Fibroblast of lung (primary cell): ENCODE measurements at regions not wholly inside any gene's neighbourhood (a gene's known extent, or its start where the extent isn't known, plus 50 kb on each side); places are given as distances from the start of the nearest gene placed in this dataset.

ENCODE experiments used
- CTCF ChIP-seq, 2 donors: IDR thresholded peaks in 1 of 2; conservative IDR thresholded peaks in 1 of 2; 1 replicate in 1 of 2; 2 replicates in 1 of 2; pipeline ENCODE4 v1.5.1; 2011 to 2012; ENCODE audit warnings: low read length in 2 of 2, control low read depth in 1 of 2, inconsistent platforms in 1 of 2, low read depth in 1 of 2, mild to moderate bottlenecking in 1 of 2
- EZH2 ChIP-seq: IDR thresholded peaks from 2 replicates; pipeline ENCODE4 v1.5.1; 2012; ENCODE audit warnings: low read length, control low read depth, mild to moderate bottlenecking; ENCODE audit errors: missing control alignments

GRCh38 chr6:147627411-147627810 lies 118.9 kb downstream of the SAMD5 start:
- TF ChIP-seq CTCF (conservative IDR thresholded peaks at IDR 0.05 in 1 of 2, IDR thresholded peaks at IDR 0.05 in 1 of 2; ENCODE audit: low read depth in 1 of 2, low read length in 2 of 2) (no peak), EZH2 (no peak)
